Activated B cell treated with CpG ODN at 0.5 μM for 24 hours (primary cell): ENCODE measurements at regions not wholly inside any gene's neighbourhood (a gene's known extent, or its start where the extent isn't known, plus 50 kb on each side); places are given as distances from the start of the nearest gene placed in this dataset.
"Not testable (repeated sequence)": the region's sequence is repeated elsewhere in the genome, so short reads cannot be mapped to it uniquely, and the experiment has no call there.

ENCODE experiments used
- ATAC-seq: fragments of 200-7000 bp; cut with Tn5 transposase; one replicate; pipeline ENCODE4 v1.10.0; 2021; ENCODE audit warnings: low read depth, mild to moderate bottlenecking, moderate library complexity
- CTCF ChIA-PET: fragments of 350-600 bp; sonication (Branson Sonifier 250); formaldehyde crosslinking; loops from one replicate; lab custom pipeline; 2021; ENCODE audit warnings: antibody characterized with exemption; lab: Charles Lee
- POLR2A ChIA-PET: fragments of 350-600 bp; sonication (Branson Sonifier 250); formaldehyde crosslinking; loops from one replicate; lab custom pipeline; 2021; ENCODE audit warnings: antibody characterized with exemption; lab: Charles Lee
- DNase-seq: peaks from one replicate; pipeline ENCODE4 v3.0.0; 2022
- H3K27ac Mint-ChIP-seq: one replicate; pipeline ENCODE4 v1.8.0; 2020; ENCODE audit warnings: mixed read lengths
- H3K27me3 Mint-ChIP-seq: one replicate; pipeline ENCODE4 v1.8.0; 2021; ENCODE audit warnings: mixed read lengths
- H3K36me3 Mint-ChIP-seq: one replicate; pipeline ENCODE4 v1.8.0; 2021; ENCODE audit warnings: low read depth, mixed read lengths
- H3K4me1 Mint-ChIP-seq: one replicate; pipeline ENCODE4 v1.8.0; 2021; ENCODE audit warnings: mixed read lengths
- H3K4me3 Mint-ChIP-seq: one replicate; pipeline ENCODE4 v1.8.0; 2020; ENCODE audit warnings: mild to moderate bottlenecking, mixed read lengths
- H3K9me3 Mint-ChIP-seq: one replicate; pipeline ENCODE4 v1.8.0; 2020; ENCODE audit warnings: mixed read lengths
- CTCF ChIP-seq: fragments of 200-600 bp; IDR thresholded peaks from one replicate; pipeline ENCODE4 v1.8.0; 2022; ENCODE audit warnings: antibody characterized with exemption, mild to moderate bottlenecking
- intact Hi-C: fragments of 100-400 bp; cut with micrococcal nuclease; formaldehyde crosslinking; loops from one replicate; pipeline ENCODE4 v1.15.1; 2024

GRCh38 chrX:97907791-97908190, 1024.1 kb downstream of the RPA4 start:
- Mint-ChIP-seq H3K4me3 (no peak overlapping the region), H3K9me3 (peaks cover 6% of the 10 kb centered on the region), H3K27ac (no peak overlapping the region), H3K36me3 (no peaks in the 10 kb centered on the region), H3K27me3 (peaks cover 2% of the 10 kb centered on the region), H3K4me1 (peaks cover 6% of the 10 kb centered on the region)
- TF ChIP-seq CTCF: no peak
- intact Hi-C loops: no loop called here
- DNase-seq (no peak), ATAC-seq (no peak)
- CTCF ChIA-PET: no interaction called here
- POLR2A ChIA-PET: no interaction called here

DNA sequence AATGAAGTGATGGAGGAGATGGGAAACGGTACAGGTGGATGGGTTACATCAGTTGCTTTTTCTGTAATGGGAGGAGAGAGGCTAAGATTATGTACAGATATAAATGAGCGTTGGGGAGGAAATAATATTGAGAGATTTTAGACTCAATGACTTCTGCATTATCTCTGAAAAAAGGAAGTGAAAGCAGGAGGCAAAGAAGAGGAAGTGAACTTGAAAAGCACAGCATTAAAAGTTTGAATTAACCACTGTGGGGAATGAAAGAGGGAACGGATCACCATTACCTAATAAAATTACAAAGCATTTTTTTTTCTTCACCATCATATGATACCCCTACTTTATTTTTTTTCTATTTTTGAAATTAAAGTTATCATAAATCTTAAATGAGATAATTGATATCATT, 1025.5 kb downstream of the RPA4 start:
- POLR2A ChIA-PET: no interaction called here
- H3K36me3 Mint-ChIP-seq: no peaks in the 10 kb centered on the region
- H3K4me1 Mint-ChIP-seq: peaks cover 6% of the 10 kb centered on the region
- ATAC-seq (no peak), DNase-seq (no peak)
- peaks cover 6% of the 10 kb centered on the region for H3K9me3 Mint-ChIP-seq
- no peak overlapping the region for H3K4me3 Mint-ChIP-seq
- H3K27me3 Mint-ChIP-seq: no peaks in the 10 kb centered on the region
- no peak overlapping the region for H3K27ac Mint-ChIP-seq
- intact Hi-C loops: no loop called here
- TF ChIP-seq CTCF: no peak
- CTCF ChIA-PET: no interaction called here

DNA sequence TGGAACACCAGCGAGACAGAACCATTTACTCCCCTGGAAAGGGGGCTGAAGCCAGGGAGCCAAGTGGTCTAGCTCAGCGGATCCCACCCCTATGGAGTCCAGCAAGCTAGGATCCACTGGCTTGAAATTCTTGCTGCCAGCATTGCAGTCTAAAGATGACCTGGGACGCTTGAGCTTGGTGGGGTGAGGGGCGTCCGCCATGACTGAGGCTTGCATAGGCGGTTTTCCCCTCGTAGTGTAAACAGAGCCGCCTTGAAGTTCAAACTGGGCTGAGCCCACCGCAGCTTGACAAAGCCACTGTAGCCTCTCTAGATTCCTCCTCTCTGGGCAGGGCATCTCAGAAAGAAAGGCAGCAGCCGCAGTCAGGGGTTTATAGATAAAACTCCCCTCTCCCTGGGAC, 1031.7 kb downstream of the RPA4 start:
- H3K27ac Mint-ChIP-seq, POLR2A ChIA-PET, intact Hi-C loops, H3K4me1 Mint-ChIP-seq, ATAC-seq, CTCF ChIA-PET, H3K4me3 Mint-ChIP-seq, H3K27me3 Mint-ChIP-seq, H3K36me3 Mint-ChIP-seq, H3K9me3 Mint-ChIP-seq, DNase-seq: not testable (repeated sequence)

DNA sequence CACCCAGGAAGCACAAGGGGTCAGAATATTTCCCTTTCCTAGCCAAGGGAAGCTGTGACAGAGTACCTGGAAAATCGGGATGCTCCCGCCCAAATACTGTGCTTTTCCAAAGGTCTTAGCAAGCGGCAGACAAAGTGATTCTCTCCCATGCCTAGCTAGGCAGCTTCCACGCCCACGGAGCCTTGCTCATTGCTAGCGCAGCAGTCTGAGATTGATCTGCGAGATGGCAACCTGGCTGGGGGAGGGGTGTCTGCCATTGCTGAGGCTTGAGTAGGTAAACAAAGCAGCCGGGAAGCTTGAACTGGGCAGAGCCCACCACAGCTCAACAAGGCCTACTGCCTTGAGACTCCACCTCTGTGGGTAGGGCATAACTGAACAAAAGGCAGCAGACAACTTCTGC, 1037.5 kb downstream of the RPA4 start:
- ATAC-seq, DNase-seq, H3K4me1 Mint-ChIP-seq, H3K27ac Mint-ChIP-seq, CTCF ChIA-PET, POLR2A ChIA-PET, H3K27me3 Mint-ChIP-seq, H3K9me3 Mint-ChIP-seq, H3K4me3 Mint-ChIP-seq, H3K36me3 Mint-ChIP-seq, intact Hi-C loops: not testable (repeated sequence)

DNA sequence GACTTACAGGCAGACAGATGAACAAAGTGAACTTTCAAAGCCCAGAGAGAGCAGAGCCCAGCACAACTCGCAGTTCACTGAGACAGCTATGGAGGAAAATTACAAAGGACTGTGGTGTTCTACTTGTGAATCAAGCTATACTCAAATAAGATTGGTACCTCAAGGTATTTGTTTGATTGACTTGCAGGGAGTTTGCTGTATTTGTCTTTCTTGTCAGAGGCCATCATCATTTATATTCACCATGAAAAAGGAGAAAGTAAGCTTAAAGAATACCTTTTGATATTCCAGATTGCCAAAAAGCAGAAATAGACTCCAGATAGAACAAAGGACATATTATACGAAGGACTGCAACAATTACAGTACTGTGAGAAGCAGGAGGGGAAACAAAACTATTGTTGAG, 1047.9 kb downstream of the RPA4 start:
- TF ChIP-seq CTCF: no peak
- intact Hi-C loops: no loop called here
- Mint-ChIP-seq H3K36me3 (no peaks in the 10 kb centered on the region), H3K9me3 (no peaks in the 10 kb centered on the region), H3K4me1 (no peaks in the 10 kb centered on the region), H3K27me3 (no peaks in the 10 kb centered on the region), H3K4me3 (no peak overlapping the region), H3K27ac (no peak overlapping the region)
- CTCF ChIA-PET: no interaction called here
- POLR2A ChIA-PET: no interaction called here
- ATAC-seq (no peak), DNase-seq (no peak)

GRCh38 chrX:97936296-97936695, 1052.6 kb downstream of the RPA4 start:
- no peak for ATAC-seq
- no peaks in the 10 kb centered on the region for H3K36me3 Mint-ChIP-seq
- intact Hi-C loops: no loop called here
- no peaks in the 10 kb centered on the region for H3K4me1 Mint-ChIP-seq
- DNase-seq: no peak
- ChIA-PET CTCF (no interaction called here), POLR2A (no interaction called here)
- no peak for TF ChIP-seq CTCF
- no peaks in the 10 kb centered on the region for H3K9me3 Mint-ChIP-seq
- no peaks in the 10 kb centered on the region for H3K27me3 Mint-ChIP-seq
- no peak overlapping the region for H3K27ac Mint-ChIP-seq
- H3K4me3 Mint-ChIP-seq: no peak overlapping the region
